Astrocyte (in vitro differentiated cells and primary cell): ENCODE measurements at regions not wholly inside any gene's neighbourhood (a gene's known extent, or its start where the extent isn't known, plus 50 kb on each side); places are given as distances from the start of the nearest gene placed in this dataset.

Experiments
- EZH2 ChIP-seq: IDR thresholded peaks from 2 replicates; pipeline ENCODE4 v1.6.1; 2012; ENCODE audit warnings: mild to moderate bottlenecking, low read length, inconsistent platforms; ENCODE audit not compliant: insufficient read depth
- TF ChIP-seq, protein P1 (sequence below): IDR thresholded peaks from 2 replicates; pipeline ENCODE4 v1.5.1; 2011; ENCODE audit warnings: low read depth, mild to moderate bottlenecking, inconsistent platforms, low read length, moderate library complexity; ENCODE audit not compliant: insufficient read depth

DNA sequence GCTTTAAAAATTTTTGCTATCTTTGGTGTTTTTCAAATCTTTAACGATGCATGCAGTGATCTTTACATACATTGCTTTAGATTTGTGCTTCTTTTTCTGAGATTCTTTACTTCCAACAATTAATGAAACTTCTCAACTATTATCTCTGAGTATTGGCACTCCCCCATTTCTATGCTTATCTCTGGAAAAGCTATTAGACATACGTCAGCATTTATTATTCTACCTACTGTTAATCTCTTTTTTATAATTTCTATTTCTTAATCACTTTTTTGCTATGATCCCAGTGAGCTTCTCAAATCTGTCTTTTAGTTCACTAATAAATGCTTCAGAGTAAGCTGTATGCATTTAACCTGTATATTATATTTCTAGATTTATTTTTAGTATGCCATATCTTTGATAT is 264.2 kb upstream of the TFAP2D start:
- TF ChIP-seq, protein P1, sequence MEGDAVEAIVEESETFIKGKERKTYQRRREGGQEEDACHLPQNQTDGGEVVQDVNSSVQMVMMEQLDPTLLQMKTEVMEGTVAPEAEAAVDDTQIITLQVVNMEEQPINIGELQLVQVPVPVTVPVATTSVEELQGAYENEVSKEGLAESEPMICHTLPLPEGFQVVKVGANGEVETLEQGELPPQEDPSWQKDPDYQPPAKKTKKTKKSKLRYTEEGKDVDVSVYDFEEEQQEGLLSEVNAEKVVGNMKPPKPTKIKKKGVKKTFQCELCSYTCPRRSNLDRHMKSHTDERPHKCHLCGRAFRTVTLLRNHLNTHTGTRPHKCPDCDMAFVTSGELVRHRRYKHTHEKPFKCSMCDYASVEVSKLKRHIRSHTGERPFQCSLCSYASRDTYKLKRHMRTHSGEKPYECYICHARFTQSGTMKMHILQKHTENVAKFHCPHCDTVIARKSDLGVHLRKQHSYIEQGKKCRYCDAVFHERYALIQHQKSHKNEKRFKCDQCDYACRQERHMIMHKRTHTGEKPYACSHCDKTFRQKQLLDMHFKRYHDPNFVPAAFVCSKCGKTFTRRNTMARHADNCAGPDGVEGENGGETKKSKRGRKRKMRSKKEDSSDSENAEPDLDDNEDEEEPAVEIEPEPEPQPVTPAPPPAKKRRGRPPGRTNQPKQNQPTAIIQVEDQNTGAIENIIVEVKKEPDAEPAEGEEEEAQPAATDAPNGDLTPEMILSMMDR = no peak
- no peak for TF ChIP-seq EZH2
